Memory B cell (primary cell): ENCODE measurements at regions not wholly inside any gene's neighbourhood (a gene's known extent, or its start where the extent isn't known, plus 50 kb on each side); places are given as distances from the start of the nearest gene placed in this dataset.

Experiments used
- ATAC-seq: fragments of 150-1000 bp; cut with Tn5 transposase; 2 replicates; pipeline ENCODE4 v1.10.0; 2021; ENCODE audit warnings: low read depth, mild to moderate bottlenecking, moderate library complexity
- DNase-seq, 2 donors: peaks; one replicate each; pipeline ENCODE4 v3.0.0; 2022; ENCODE audit warnings: low spot score in 2 of 2
- H3K27ac Mint-ChIP-seq: one replicate; pipeline ENCODE4 v1.8.0; 2022; ENCODE audit warnings: mild to moderate bottlenecking, moderate library complexity, mixed read lengths
- H3K27me3 Mint-ChIP-seq: one replicate; pipeline ENCODE4 v1.8.0; 2022; ENCODE audit warnings: mixed read lengths
- H3K36me3 Mint-ChIP-seq: one replicate; pipeline ENCODE4 v1.8.0; 2022; ENCODE audit warnings: mild to moderate bottlenecking, mixed read lengths
- H3K4me1 Mint-ChIP-seq: one replicate; pipeline ENCODE4 v1.8.0; 2022; ENCODE audit warnings: mixed read lengths
- H3K4me3 Mint-ChIP-seq: one replicate; pipeline ENCODE4 v1.8.0; 2022; ENCODE audit warnings: mild to moderate bottlenecking, moderate library complexity, mixed read lengths
- H3K9me3 Mint-ChIP-seq: one replicate; pipeline ENCODE4 v1.8.0; 2022; ENCODE audit warnings: mixed read lengths

- no peaks in the 10 kb centered on the region for H3K36me3 Mint-ChIP-seq
- H3K27ac Mint-ChIP-seq, result no peak overlapping the region
- no peaks in the 10 kb centered on the region for H3K4me1 Mint-ChIP-seq
- H3K27me3 Mint-ChIP-seq, result no peaks in the 10 kb centered on the region
- H3K9me3 Mint-ChIP-seq, result peaks cover 2% of the 10 kb centered on the region
- ATAC-seq, result no peak
- DNase-seq, result no peak
- H3K4me3 Mint-ChIP-seq, result no peak overlapping the region
These were observed 655.3 kb downstream of the HTR1A start for GRCh38 chr5:63306909-63307308.

GRCh38 chr5:63293317-63293716 lies 668.9 kb downstream of the HTR1A start:
- H3K27me3 Mint-ChIP-seq, result no peaks in the 10 kb centered on the region
- H3K4me1 Mint-ChIP-seq, result no peaks in the 10 kb centered on the region
- H3K27ac Mint-ChIP-seq, result no peak overlapping the region
- no peak overlapping the region for H3K4me3 Mint-ChIP-seq
- H3K36me3 Mint-ChIP-seq, result no peaks in the 10 kb centered on the region
- DNase-seq, result no peak
- peaks cover 4% of the 10 kb centered on the region for H3K9me3 Mint-ChIP-seq
- ATAC-seq, result no peak

GRCh38 chr5:63286724-63287123 lies 675.5 kb downstream of the HTR1A start:
- Mint-ChIP-seq H3K9me3 (peaks cover 1% of the 10 kb centered on the region), H3K4me3 (no peak overlapping the region), H3K27ac (no peak overlapping the region)

GRCh38 chr5:63263411-63263810 lies 684.8 kb downstream of the LRRC70 start:
- H3K27ac Mint-ChIP-seq, result no peak overlapping the region
- H3K36me3 Mint-ChIP-seq, result no peaks in the 10 kb centered on the region
- H3K27me3 Mint-ChIP-seq, result no peaks in the 10 kb centered on the region
- DNase-seq (no peak), ATAC-seq (no peak)
- peaks cover 3% of the 10 kb centered on the region for H3K9me3 Mint-ChIP-seq
- no peaks in the 10 kb centered on the region for H3K4me1 Mint-ChIP-seq
- no peak overlapping the region for H3K4me3 Mint-ChIP-seq

More at GRCh38 chr5:63286724-63287123, 675.5 kb downstream of the HTR1A start:
- ATAC-seq (no peak), DNase-seq (no peak)
- H3K36me3 Mint-ChIP-seq, result no peaks in the 10 kb centered on the region
- H3K27me3 Mint-ChIP-seq, result peaks cover 1% of the 10 kb centered on the region
- no peaks in the 10 kb centered on the region for H3K4me1 Mint-ChIP-seq

GRCh38 chr5:63262185-63262981 lies 683.8 kb downstream of the LRRC70 start:
- H3K4me1 Mint-ChIP-seq, result no peaks in the 10 kb centered on the region
- no peaks in the 10 kb centered on the region for H3K27me3 Mint-ChIP-seq
- no peak for ATAC-seq
- H3K36me3 Mint-ChIP-seq, result no peaks in the 10 kb centered on the region
- H3K27ac Mint-ChIP-seq, result no peak overlapping the region
- H3K4me3 Mint-ChIP-seq, result no peak overlapping the region
- H3K9me3 Mint-ChIP-seq, result peaks cover 3% of the 10 kb centered on the region
- DNase-seq, result no peak

GRCh38 chr5:63261695-63262094 lies 683.1 kb downstream of the LRRC70 start:
- Mint-ChIP-seq H3K27ac (no peak overlapping the region), H3K4me3 (no peak overlapping the region), H3K4me1 (no peaks in the 10 kb centered on the region), H3K27me3 (no peaks in the 10 kb centered on the region), H3K9me3 (peaks cover 3% of the 10 kb centered on the region), H3K36me3 (no peaks in the 10 kb centered on the region)
- DNase-seq, result no peak
- no peak for ATAC-seq

GRCh38 chr5:63255594-63255993 lies 677.0 kb downstream of the LRRC70 start:
- ATAC-seq, result no peak
- Mint-ChIP-seq H3K9me3 (peaks cover 4% of the 10 kb centered on the region), H3K27ac (no peak overlapping the region), H3K27me3 (no peaks in the 10 kb centered on the region), H3K4me3 (no peak overlapping the region), H3K36me3 (no peaks in the 10 kb centered on the region), H3K4me1 (no peaks in the 10 kb centered on the region)
- no peak for DNase-seq

GRCh38 chr5:63250939-63251338 lies 672.3 kb downstream of the LRRC70 start:
- no peaks in the 10 kb centered on the region for H3K4me1 Mint-ChIP-seq
- no peak for DNase-seq
- no peaks in the 10 kb centered on the region for H3K36me3 Mint-ChIP-seq
- no peaks in the 10 kb centered on the region for H3K27me3 Mint-ChIP-seq
- H3K9me3 Mint-ChIP-seq, result peaks cover 4% of the 10 kb centered on the region
- no peak overlapping the region for H3K4me3 Mint-ChIP-seq
- H3K27ac Mint-ChIP-seq, result no peak overlapping the region
- ATAC-seq, result no peak

- Mint-ChIP-seq H3K27me3 (no peaks in the 10 kb centered on the region), H3K9me3 (peaks cover 4% of the 10 kb centered on the region), H3K36me3 (no peaks in the 10 kb centered on the region), H3K4me1 (no peaks in the 10 kb centered on the region), H3K27ac (no peak overlapping the region), H3K4me3 (no peak overlapping the region)
- DNase-seq (no peak), ATAC-seq (no peak)
These were observed 671.3 kb downstream of the LRRC70 start for GRCh38 chr5:63249960-63250359.

GRCh38 chr5:63247651-63248050 lies 669.0 kb downstream of the LRRC70 start:
- ATAC-seq, result no peak
- Mint-ChIP-seq H3K4me3 (no peak overlapping the region), H3K4me1 (no peaks in the 10 kb centered on the region), H3K27me3 (no peaks in the 10 kb centered on the region), H3K9me3 (no peaks in the 10 kb centered on the region), H3K36me3 (no peaks in the 10 kb centered on the region), H3K27ac (no peak overlapping the region)
- DNase-seq, result no peak

- no peak for DNase-seq
- Mint-ChIP-seq H3K36me3 (no peaks in the 10 kb centered on the region), H3K4me3 (no peak overlapping the region), H3K27me3 (no peaks in the 10 kb centered on the region), H3K4me1 (no peaks in the 10 kb centered on the region), H3K27ac (no peak overlapping the region), H3K9me3 (no peaks in the 10 kb centered on the region)
- ATAC-seq, result no peak
These were observed 666.7 kb downstream of the LRRC70 start for GRCh38 chr5:63245271-63245670.

- Mint-ChIP-seq H3K27ac (no peak overlapping the region), H3K27me3 (no peaks in the 10 kb centered on the region), H3K4me3 (no peak overlapping the region), H3K4me1 (no peaks in the 10 kb centered on the region), H3K36me3 (no peaks in the 10 kb centered on the region), H3K9me3 (peaks cover 2% of the 10 kb centered on the region)
- DNase-seq (no peak), ATAC-seq (no peak)
These were observed 661.6 kb downstream of the LRRC70 start for GRCh38 chr5:63240063-63240755.

- DNase-seq, result no peak
- Mint-ChIP-seq H3K27me3 (no peaks in the 10 kb centered on the region), H3K9me3 (peaks cover 2% of the 10 kb centered on the region), H3K4me1 (no peaks in the 10 kb centered on the region), H3K4me3 (no peak overlapping the region), H3K27ac (no peak overlapping the region), H3K36me3 (no peaks in the 10 kb centered on the region)
- ATAC-seq, result no peak
These were observed 655.3 kb downstream of the LRRC70 start for GRCh38 chr5:63233911-63234310.

- no peaks in the 10 kb centered on the region for H3K9me3 Mint-ChIP-seq
- no peaks in the 10 kb centered on the region for H3K27me3 Mint-ChIP-seq
- DNase-seq (no peak), ATAC-seq (no peak)
- no peak overlapping the region for H3K4me3 Mint-ChIP-seq
- no peaks in the 10 kb centered on the region for H3K4me1 Mint-ChIP-seq
- H3K27ac Mint-ChIP-seq, result no peak overlapping the region
- no peaks in the 10 kb centered on the region for H3K36me3 Mint-ChIP-seq
These were observed 654.7 kb downstream of the LRRC70 start for GRCh38 chr5:63233361-63233760.

- ATAC-seq, result no peak
- no peaks in the 10 kb centered on the region for H3K36me3 Mint-ChIP-seq
These were observed 652.1 kb downstream of the LRRC70 start for GRCh38 chr5:63230754-63231153.

More at GRCh38 chr5:63230754-63231153, 652.1 kb downstream of the LRRC70 start:
- Mint-ChIP-seq H3K27me3 (no peaks in the 10 kb centered on the region), H3K4me3 (no peak overlapping the region), H3K27ac (no peak overlapping the region), H3K9me3 (no peaks in the 10 kb centered on the region), H3K4me1 (no peaks in the 10 kb centered on the region)
- DNase-seq, result no peak
